Right ventricle myocardium superior (tissue), 1 donor: ENCODE measurements at regions not wholly inside any gene's neighbourhood (a gene's known extent, or its start where the extent isn't known, plus 50 kb on each side); places are given as distances from the start of the nearest gene placed in this dataset.
A peak's percentile ranks its signal among the peaks of the same experiment; 100 is the strongest.
"Not testable (repeated sequence)": the region's sequence is repeated elsewhere in the genome, so short reads cannot be mapped to it uniquely, and the experiment has no call there.

Experiments
- ATAC-seq: fragments of 200-7000 bp; cut with Tn5 transposase; one replicate; pipeline ENCODE4 v1.9.1; 2020; ENCODE audit warnings: mild to moderate bottlenecking; ENCODE audit not compliant: poor library complexity
- DNase-seq: peaks from one replicate; pipeline ENCODE4 v3.0.0-alpha.2; 2020
- intact Hi-C: fragments of 100-400 bp; cut with DNase I; formaldehyde crosslinking; loops from one replicate; pipeline ENCODE4 v1.11.2; 2022
- donor health status: DM: no; HTN: yes; CAD: no; lungs with severe emphysema.

GRCh38 chr14:55979781-55980180 is 138.4 kb upstream of the PELI2 start:
- ATAC-seq (no peak), DNase-seq (no peak)
- intact Hi-C loops = no loop called here

GRCh38 chr14:55980970-55981369 is 137.2 kb upstream of the PELI2 start:
- intact Hi-C loops = no loop called here
- no peak for DNase-seq
- no peak for ATAC-seq

- ATAC-seq (no peak), DNase-seq (no peak)
- intact Hi-C loops = no loop called here
These were observed 132.1 kb upstream of the PELI2 start for GRCh38 chr14:55986069-55986468.

GRCh38 chr14:56000846-56001245 is 117.4 kb upstream of the PELI2 start:
- ATAC-seq (no peak), DNase-seq (no peak)
- intact Hi-C loops = no loop called here

- intact Hi-C loops = no loop called here
- ATAC-seq = no peak
- DNase-seq = no peak
These were observed 115.9 kb upstream of the PELI2 start for GRCh38 chr14:56002342-56002741.

- DNase-seq (no peak), ATAC-seq (no peak)
- intact Hi-C loops = no loop called here
These were observed 115.2 kb upstream of the PELI2 start for GRCh38 chr14:56002876-56003625.

- intact Hi-C loops = no loop called here
- DNase-seq (no peak), ATAC-seq (peak; percentile 48)
These were observed 113.9 kb upstream of the PELI2 start for GRCh38 chr14:56004323-56004722.

- intact Hi-C loops = no loop called here
- no peak for DNase-seq
These were observed 113.4 kb upstream of the PELI2 start for GRCh38 chr14:56004786-56005185.

GRCh38 chr14:56005191-56006053 is 112.8 kb upstream of the PELI2 start:
- no peak for DNase-seq
- intact Hi-C loops = no loop called here
- ATAC-seq = peak; percentile 44

More at GRCh38 chr14:56004786-56005185, 113.4 kb upstream of the PELI2 start:
- peak; percentile 84 for ATAC-seq

- ATAC-seq, DNase-seq, intact Hi-C loops: not testable (repeated sequence)
These were observed 110.7 kb upstream of the PELI2 start for GRCh38 chr14:56007491-56007890.

- DNase-seq = no peak
- intact Hi-C loops = no loop called here
These were observed 110.1 kb upstream of the PELI2 start for GRCh38 chr14:56008150-56008549.

GRCh38 chr14:56008661-56009060 is 109.5 kb upstream of the PELI2 start:
- intact Hi-C loops, ATAC-seq, DNase-seq: not testable (repeated sequence)

More at GRCh38 chr14:56008150-56008549, 110.1 kb upstream of the PELI2 start:
- peak; percentile 34 for ATAC-seq

GRCh38 chr14:56023661-56024081 is 94.5 kb upstream of the PELI2 start:
- intact Hi-C loops = no loop called here
- ATAC-seq (no peak), DNase-seq (no peak)

- ATAC-seq (no peak), DNase-seq (no peak)
- intact Hi-C loops = no loop called here
These were observed 93.0 kb upstream of the PELI2 start for GRCh38 chr14:56025191-56025590.

- DNase-seq (no peak), ATAC-seq (no peak)
- intact Hi-C loops = no loop called here
These were observed 91.7 kb upstream of the PELI2 start for GRCh38 chr14:56026506-56026905.

GRCh38 chr14:56027421-56027820 is 90.8 kb upstream of the PELI2 start:
- intact Hi-C loops = no loop called here
- ATAC-seq (no peak), DNase-seq (no peak)

- DNase-seq (no peak), ATAC-seq (peak; percentile 31)
- intact Hi-C loops = no loop called here
These were observed 90.1 kb upstream of the PELI2 start for GRCh38 chr14:56027916-56028712.

- ATAC-seq = no peak
- intact Hi-C loops = no loop called here
- DNase-seq = no peak
These were observed 81.9 kb upstream of the PELI2 start for GRCh38 chr14:56036353-56036752.

- DNase-seq (no peak), ATAC-seq (no peak)
- intact Hi-C loops = no loop called here
These were observed 78.1 kb upstream of the PELI2 start for GRCh38 chr14:56040121-56040520.
